ENCODE measurements at regions not wholly inside any gene's neighbourhood (a gene's known extent, or its start where the extent isn't known, plus 50 kb on each side); places are given as distances from the start of the nearest gene placed in this dataset.

GRCh38 chr6:6851949-6852261 is 255.9 kb upstream of the RREB1 start:
- CTCF ChIA-PET = no interaction called here
- DNase-seq (ENCODE audit: extremely low spot score) = no peak
- POLR2A ChIA-PET = no interaction called here
- TF ChIP-seq CTCF (IDR thresholded peaks at IDR 0.05; ENCODE audit: control extremely low read depth, extremely low read depth, low read depth, missing control alignments) = no peak

- POLR2A ChIA-PET = no interaction called here
- peak; percentile 76 for DNase-seq (ENCODE audit: extremely low spot score)
- TF ChIP-seq CTCF (IDR thresholded peaks at IDR 0.05; ENCODE audit: control extremely low read depth, extremely low read depth, low read depth, missing control alignments) = no peak
- CTCF ChIA-PET = interaction anchor here (0.9 to 2.9 kb wide), 5 partner anchors 10 to 97 kb away, joined by 3 to 8 read pairs (median 3); no protein-coding TSS in a partner anchor
These were observed 250.9 kb upstream of the RREB1 start for GRCh38 chr6:6856538-6857523.

GRCh38 chr6:6857528-6857927 is 250.2 kb upstream of the RREB1 start:
- POLR2A ChIA-PET = no interaction called here
- TF ChIP-seq CTCF (IDR thresholded peaks at IDR 0.05; ENCODE audit: control extremely low read depth, extremely low read depth, low read depth, missing control alignments) = no peak

GRCh38 chr6:6858533-6858982 is 249.2 kb upstream of the RREB1 start:
- no peak for TF ChIP-seq CTCF (IDR thresholded peaks at IDR 0.05; ENCODE audit: control extremely low read depth, extremely low read depth, low read depth, missing control alignments)
- no peak for DNase-seq (ENCODE audit: extremely low spot score)
- ChIA-PET CTCF (no interaction called here), POLR2A (no interaction called here)

More at GRCh38 chr6:6857528-6857927, 250.2 kb upstream of the RREB1 start:
- CTCF ChIA-PET = interaction anchor here (0.9 to 2.9 kb wide), 4 partner anchors 11 to 70 kb away, joined by 3 to 8 read pairs (median 5); no protein-coding TSS in a partner anchor
- no peak for DNase-seq (ENCODE audit: extremely low spot score)

GRCh38 chr6:6859105-6859504 is 248.7 kb upstream of the RREB1 start:
- DNase-seq (ENCODE audit: extremely low spot score) = no peak
- TF ChIP-seq CTCF (IDR thresholded peaks at IDR 0.05; ENCODE audit: control extremely low read depth, extremely low read depth, low read depth, missing control alignments) = no peak
- ChIA-PET CTCF (no interaction called here), POLR2A (no interaction called here)

- POLR2A ChIA-PET = no interaction called here
- CTCF ChIA-PET = no interaction called here
- TF ChIP-seq CTCF (IDR thresholded peaks at IDR 0.05; ENCODE audit: control extremely low read depth, extremely low read depth, low read depth, missing control alignments) = no peak
- no peak for DNase-seq (ENCODE audit: extremely low spot score)
These were observed 248.0 kb upstream of the RREB1 start for GRCh38 chr6:6859722-6860121.
